Body of pancreas (tissue), 4 donors: ENCODE measurements at regions not wholly inside any gene's neighbourhood (a gene's known extent, or its start where the extent isn't known, plus 50 kb on each side); places are given as distances from the start of the nearest gene placed in this dataset.

Experiments used
- ATAC-seq: fragments of 150-250 bp; one replicate; pipeline ENCODE4 v1.9.1; 2016
- DNase-seq, 4 donors: peaks; one replicate each; pipeline ENCODE4 v3.0.0-alpha.2; 2019
- H3K27ac ChIP-seq, 4 donors: fragments of 200-600 bp; sonication (generic); 1 replicate in 3 of 4; 2 replicates in 1 of 4; pipeline versions ENCODE4 v1.5.1 to v1.6.1; 2016 to 2019; ENCODE audit warnings: mild to moderate bottlenecking in 1 of 4, mixed read lengths in 1 of 4, moderate library complexity in 1 of 4
- H3K27me3 ChIP-seq, 2 donors: fragments of 200-600 bp; sonication (generic); one replicate each; pipeline ENCODE4 v1.6.0; 2016; ENCODE audit warnings: mild to moderate bottlenecking in 1 of 2
- H3K36me3 ChIP-seq, 2 donors: fragments of 200-600 bp; sonication (generic); replicated peaks in 1 of 2; 2 replicates each; pipeline ENCODE4 v1.5.1; 2016; ENCODE audit warnings: low read depth in 2 of 2; ENCODE audit not compliant: insufficient read depth in 1 of 2
- H3K4me1 ChIP-seq: fragments of 200-600 bp; sonication (generic); one replicate; pipeline ENCODE4 v1.6.0; 2016
- H3K4me3 ChIP-seq, 2 donors: fragments of 200-600 bp; sonication (generic); 1 replicate in 1 of 2; 2 replicates in 1 of 2; pipeline ENCODE4 v1.5.1; 2016 to 2019
- H3K9me3 ChIP-seq, 3 donors: fragments of 200-600 bp; sonication (generic); 1 replicate in 2 of 3; 2 replicates in 1 of 3; pipeline ENCODE4 v1.5.1; 2016
- CTCF ChIP-seq, 7 experiments: fragments of 450-650 bp in 4 of 7; fragments of 200-600 bp in 3 of 7; sonication (generic) in 3 of 7; IDR thresholded peaks; one replicate each; pipeline ENCODE4 v1.5.1; 2016 to 2019; ENCODE audit warnings: antibody characterized with exemption in 7 of 7
- POLR2A ChIP-seq, 3 donors: fragments of 450-650 bp; IDR thresholded peaks; one replicate each; pipeline ENCODE4 v1.6.1; 2016; ENCODE audit warnings: antibody characterized with exemption in 3 of 3, mild to moderate bottlenecking in 2 of 3
- WGBS, 2 donors: methylation state at CpG; one replicate each; pipeline ENCODE4 v1.1.5; 2017; 5-methylcytosine and 5-hydroxymethylcytosine counted together
- intact Hi-C: fragments of 100-400 bp; cut with DNase I; formaldehyde crosslinking; loops from one replicate; pipeline ENCODE4 v1.15.1; 2023

- Histone ChIP-seq H3K36me3 (no peaks in the 10 kb centered on the region), H3K27ac (no peak overlapping the region), H3K27me3 (no peaks in the 10 kb centered on the region), H3K9me3 (no peaks in the 10 kb centered on the region), H3K4me3 (no peak overlapping the region), H3K4me1 (no peaks in the 10 kb centered on the region)
- intact Hi-C loops, result no loop called here
- TF ChIP-seq CTCF (IDR thresholded peaks at IDR 0.05) (no peak), POLR2A (IDR thresholded peaks at IDR 0.05) (no peak)
- DNase-seq (no peak), ATAC-seq (no peak)
- WGBS, 2 donors, result 73 to 84% methylated on average over 4 of the region's 4 CpGs
Observed at GRCh38 chr7:41303709-41304108, 399.2 kb downstream of the INHBA start.

DNA sequence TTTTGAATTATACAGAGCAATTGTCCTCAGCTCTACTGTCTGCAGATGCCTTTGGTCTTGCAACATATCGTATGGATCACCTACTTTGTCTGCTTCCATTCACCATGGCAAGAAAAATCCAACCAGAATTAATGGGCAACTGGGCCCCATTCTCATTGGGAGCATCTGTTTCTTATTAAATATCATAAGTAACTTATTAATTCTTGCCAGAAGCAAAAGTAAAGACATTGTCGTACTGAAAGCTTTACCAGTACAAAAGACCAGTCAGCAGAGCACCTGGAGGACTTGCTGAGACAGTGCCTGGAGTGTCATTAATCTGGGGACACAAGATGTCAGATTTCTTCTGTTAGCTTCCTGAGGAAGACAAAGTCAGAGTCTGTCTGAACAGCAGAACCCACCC, 404.5 kb downstream of the INHBA start:
- Histone ChIP-seq H3K27me3 (no peaks in the 10 kb centered on the region), H3K4me1 (no peaks in the 10 kb centered on the region), H3K9me3 (no peaks in the 10 kb centered on the region), H3K4me3 (no peak overlapping the region), H3K36me3 (no peaks in the 10 kb centered on the region), H3K27ac (no peak overlapping the region)
- DNase-seq, result no peak
- no peak for ATAC-seq
- intact Hi-C loops, result no loop called here
- TF ChIP-seq POLR2A (IDR thresholded peaks at IDR 0.05) (no peak), CTCF (IDR thresholded peaks at IDR 0.05) (no peak)
- WGBS, 2 donors, result 37 to 45% methylated on average over 2 of the region's 2 CpGs

- DNase-seq (no peak), ATAC-seq (no peak)
- no peaks in the 10 kb centered on the region for H3K27me3 ChIP-seq
- H3K36me3 ChIP-seq, result no peaks in the 10 kb centered on the region
- TF ChIP-seq POLR2A (IDR thresholded peaks at IDR 0.05) (no peak), CTCF (IDR thresholded peaks at IDR 0.05) (no peak)
- no peaks in the 10 kb centered on the region for H3K9me3 ChIP-seq
- intact Hi-C loops, result no loop called here
- H3K4me3 ChIP-seq, result no peak overlapping the region
- H3K27ac ChIP-seq, result no peak overlapping the region
- 55 to 64% methylated on average over 6 of the region's 6 CpGs for WGBS, 2 donors
- H3K4me1 ChIP-seq, result no peaks in the 10 kb centered on the region
Observed at GRCh38 chr7:41297166-41297565, 405.7 kb downstream of the INHBA start.

DNA sequence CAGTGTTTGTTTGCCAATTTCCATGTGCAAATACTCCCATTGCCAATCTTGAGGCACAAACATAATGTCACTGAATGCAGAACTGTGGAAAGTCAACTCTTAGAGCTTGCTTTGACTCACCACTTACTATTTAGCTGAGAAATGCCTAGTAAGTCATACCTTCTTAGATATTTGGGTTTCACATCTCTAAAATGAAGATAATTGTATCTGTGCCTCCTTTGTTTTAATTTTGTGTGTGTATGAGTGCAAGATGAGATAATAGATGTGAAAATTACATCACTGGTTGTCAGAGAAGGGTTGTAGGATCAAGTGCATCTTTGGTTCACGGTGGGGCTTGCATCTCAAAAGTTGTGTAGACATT, 407.5 kb downstream of the INHBA start:
- Histone ChIP-seq H3K27ac (no peak overlapping the region), H3K36me3 (no peaks in the 10 kb centered on the region), H3K9me3 (no peaks in the 10 kb centered on the region), H3K4me3 (no peak overlapping the region), H3K27me3 (no peaks in the 10 kb centered on the region), H3K4me1 (no peaks in the 10 kb centered on the region)
- ATAC-seq, result no peak
- WGBS, 2 donors, result 72 to 73% methylated on average over 1 of the region's 1 CpG
- intact Hi-C loops, result no loop called here
- DNase-seq, result no peak
- TF ChIP-seq CTCF (IDR thresholded peaks at IDR 0.05) (no peak), POLR2A (IDR thresholded peaks at IDR 0.05) (no peak)

DNA sequence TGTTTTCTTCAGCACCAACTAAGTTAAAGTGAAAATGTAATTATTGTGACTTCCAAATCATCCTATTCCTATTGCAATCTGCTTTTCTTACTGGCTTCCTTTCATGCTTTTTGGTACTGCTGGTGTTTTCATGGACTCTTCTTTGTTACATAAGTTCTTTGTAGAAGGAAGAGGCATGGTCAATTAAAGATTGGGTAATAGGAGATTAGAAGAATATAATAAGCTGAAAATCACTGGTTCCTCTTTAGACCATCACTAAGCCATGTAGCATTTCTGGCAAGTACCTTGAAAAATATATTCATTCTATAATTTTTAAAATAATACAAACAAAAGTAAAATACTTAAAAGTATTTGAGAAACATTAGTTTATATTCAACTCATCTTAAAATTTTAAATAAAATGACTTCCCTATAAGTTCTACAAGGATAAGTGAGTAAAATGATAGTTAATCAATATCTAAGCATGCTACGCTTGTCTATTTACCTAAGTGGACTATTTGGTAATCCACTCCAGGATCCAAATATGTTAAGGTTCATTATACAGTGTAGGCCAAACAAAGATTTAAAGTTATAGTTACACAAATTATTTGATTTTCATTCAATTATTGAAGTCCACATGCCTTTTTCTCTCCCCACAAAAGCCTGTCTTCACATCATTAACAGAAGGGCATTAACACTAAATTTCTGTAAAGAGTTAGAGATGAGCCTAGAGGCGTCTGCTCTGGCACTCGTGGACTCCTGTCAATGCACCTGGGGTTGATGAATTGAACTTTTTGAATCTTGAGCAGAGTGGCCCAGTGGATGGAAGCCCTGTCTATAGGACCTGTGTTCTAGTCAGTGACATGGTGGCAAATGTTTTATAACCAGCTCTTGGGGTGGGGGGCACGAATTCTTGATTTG, 408.1 kb downstream of the INHBA start:
- no peaks in the 10 kb centered on the region for H3K9me3 ChIP-seq

More for the DNA sequence above, 408.1 kb downstream of the INHBA start:
- WGBS, 2 donors, result 43 to 44% methylated on average over 4 of the region's 4 CpGs
- Histone ChIP-seq H3K27ac (no peak overlapping the region), H3K4me1 (no peaks in the 10 kb centered on the region), H3K36me3 (no peaks in the 10 kb centered on the region), H3K27me3 (no peaks in the 10 kb centered on the region), H3K4me3 (no peak overlapping the region)
- DNase-seq (no peak), ATAC-seq (no peak)
- intact Hi-C loops, result no loop called here
- TF ChIP-seq POLR2A (IDR thresholded peaks at IDR 0.05), result no peak
- TF ChIP-seq CTCF (IDR thresholded peaks at IDR 0.05), result no peak
